ENCODE measurements at regions not wholly inside any gene's neighbourhood (a gene's known extent, or its start where the extent isn't known, plus 50 kb on each side); places are given as distances from the start of the nearest gene placed in this dataset.
"Not testable (repeated sequence)": the region's sequence is repeated elsewhere in the genome, so short reads cannot be mapped to it uniquely, and the experiment has no call there.

DNA sequence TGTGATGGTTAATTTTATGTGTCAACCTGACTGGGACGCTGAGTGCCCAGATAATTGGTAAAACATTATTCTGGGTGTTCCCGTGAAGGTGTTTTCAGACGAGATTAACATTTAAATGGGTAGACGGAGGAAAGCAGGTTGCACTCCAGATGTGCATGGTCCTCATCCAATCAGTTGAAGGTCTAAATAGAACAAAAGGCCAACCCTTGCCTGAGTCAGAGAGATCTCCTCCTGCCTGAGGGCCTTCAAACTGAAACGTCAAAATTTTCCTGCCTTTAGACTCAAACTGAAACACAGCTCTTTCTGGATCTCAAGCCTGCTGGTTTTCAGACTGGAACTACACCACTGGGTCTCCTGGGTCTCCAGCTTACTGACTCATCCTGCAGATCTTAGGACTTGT is 73.5 kb downstream of the NPIPA8 start:
- not testable (repeated sequence) for DNase-seq (ENCODE audit: low read depth)

DNA sequence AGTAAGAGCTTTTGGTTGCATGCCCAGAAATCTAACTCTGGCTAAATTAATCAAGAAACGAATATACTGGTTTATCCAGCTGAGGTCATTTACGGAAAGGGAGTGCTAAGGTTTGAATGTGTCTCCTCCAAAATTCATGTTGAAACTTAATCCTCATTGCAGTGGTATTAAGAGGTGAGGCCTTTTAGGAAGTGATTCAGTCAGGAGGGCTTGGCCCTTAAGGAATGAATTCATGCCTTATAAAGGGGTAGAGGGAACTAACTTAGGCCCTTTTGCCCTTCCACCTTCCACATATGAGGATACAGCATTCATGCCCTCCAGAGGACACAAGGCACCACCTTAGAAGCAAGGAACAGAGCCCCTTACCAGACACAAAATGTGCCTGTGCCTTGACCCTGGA is 74.7 kb downstream of the NPIPA8 start:
- DNase-seq (ENCODE audit: low read depth): not testable (repeated sequence)

DNA sequence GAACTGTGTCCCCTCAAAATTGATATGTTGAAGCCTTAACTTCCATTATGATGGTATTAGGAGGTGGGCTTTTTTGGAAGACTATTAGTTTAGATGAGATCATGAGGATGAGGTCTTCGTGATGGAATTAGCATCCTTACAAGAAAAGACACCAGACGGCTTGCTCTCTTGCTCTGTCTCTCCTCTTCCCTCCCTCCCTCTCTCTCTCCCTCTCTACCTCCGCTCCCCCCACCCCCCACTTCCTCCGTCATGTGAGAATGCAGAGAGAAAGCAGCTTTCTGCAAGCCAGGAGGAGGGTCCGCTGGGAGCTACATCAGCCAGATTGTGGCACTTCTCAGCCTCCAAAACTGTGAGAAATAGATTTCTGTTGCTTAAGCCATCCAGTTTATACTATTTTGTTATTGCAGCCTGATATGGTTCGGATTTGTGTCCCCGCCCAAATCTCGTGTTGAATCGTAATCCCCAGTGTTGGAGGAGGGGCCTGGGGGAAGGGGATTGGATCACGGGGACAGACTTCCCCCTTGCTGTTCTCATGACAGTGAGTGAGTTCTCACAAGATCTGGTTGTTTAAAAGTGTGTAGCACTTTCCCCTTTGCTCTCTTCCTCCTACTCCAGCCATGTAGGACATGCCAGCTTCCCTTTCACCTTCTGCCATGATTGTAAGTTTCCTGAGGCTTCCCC is 76.9 kb downstream of the NPIPA8 start:
- not testable (repeated sequence) for DNase-seq (ENCODE audit: low read depth)

DNA sequence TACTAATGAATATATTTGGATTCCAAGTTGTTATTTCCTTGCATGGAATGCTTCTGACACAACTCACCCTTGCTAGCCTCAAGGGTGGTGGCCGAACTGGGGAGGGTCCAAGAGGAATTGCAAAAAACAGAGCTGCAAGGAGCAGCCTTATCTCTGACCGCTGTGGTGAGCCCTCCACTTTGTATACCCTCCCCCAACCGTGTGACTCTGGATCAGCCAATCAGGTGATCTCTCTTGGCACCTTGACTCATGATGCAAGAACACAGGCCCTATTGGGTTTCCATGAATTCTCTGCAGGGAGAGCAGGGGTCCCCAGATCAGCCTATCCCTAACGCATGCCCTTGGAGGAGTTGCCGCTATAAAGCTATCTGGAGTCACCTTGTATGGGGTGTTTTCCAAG is 83.6 kb downstream of the NPIPA8 start:
- DNase-seq (ENCODE audit: low read depth): not testable (repeated sequence)

DNA sequence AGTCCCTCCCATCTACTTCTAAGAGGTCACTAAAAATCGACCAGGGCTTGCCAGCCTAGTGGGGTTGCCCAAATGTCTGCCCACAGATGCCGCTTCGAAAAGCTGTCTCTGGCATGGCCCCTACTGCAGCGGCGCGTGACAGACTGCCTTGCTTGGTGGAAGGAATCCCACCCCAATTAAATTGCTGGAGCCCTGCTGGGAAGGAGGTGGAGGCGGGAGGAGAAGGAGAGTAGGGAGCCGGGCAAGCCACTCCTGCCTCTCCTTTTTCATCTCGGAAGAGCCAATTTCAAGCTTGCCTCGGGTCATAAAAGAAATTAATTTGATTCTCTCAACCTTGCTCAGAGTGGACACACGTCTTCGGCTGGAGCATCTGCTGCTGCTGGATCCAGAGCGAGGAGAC is 106.0 kb downstream of the NPIPA8 start:
- DNase-seq (ENCODE audit: low read depth): not testable (repeated sequence)

DNA sequence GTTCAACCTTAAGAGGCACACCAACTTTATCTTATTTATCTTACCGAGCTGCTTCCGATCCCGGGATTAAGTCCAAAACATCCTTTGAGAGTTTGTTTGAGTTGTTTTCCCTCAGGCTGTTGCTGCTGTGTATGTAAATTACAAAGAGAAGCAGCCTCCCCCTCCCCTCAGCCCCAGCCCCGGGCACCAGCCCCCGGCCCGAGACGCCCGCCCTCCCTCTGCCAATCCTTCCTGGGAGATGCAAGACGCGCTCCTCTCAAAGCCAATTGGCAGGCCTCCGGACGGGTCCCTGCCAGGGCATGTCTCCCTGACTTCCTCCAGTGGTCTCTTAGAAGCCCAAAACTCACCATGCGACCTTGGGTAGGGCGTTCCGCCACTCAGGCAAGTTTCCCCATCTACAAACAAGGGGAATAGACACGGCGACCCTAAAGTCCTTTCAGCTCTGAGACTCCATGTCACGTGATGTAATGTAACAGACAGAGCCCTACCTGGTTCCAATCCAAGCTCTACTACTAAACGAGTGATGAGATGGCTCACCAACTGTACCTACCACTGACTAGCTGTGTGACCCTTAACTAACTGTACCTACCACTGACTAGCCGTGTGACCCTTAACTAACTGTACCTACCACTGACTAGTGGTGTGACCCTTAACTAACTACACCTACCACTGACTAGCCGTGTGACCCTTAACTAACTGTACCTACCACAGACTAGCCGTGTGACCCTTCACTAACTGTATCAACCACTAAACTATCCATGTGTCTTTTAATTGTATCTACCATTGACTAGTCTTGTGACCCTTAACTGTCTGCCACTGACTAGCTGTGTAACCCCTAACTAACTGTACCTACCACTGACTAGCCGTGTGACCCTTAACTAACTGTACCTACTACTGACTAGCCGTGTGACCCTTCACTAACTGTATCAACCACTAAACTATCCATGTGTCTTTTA is 114.2 kb downstream of the NPIPA8 start:
- DNase-seq (ENCODE audit: low read depth): not testable (repeated sequence)

DNA sequence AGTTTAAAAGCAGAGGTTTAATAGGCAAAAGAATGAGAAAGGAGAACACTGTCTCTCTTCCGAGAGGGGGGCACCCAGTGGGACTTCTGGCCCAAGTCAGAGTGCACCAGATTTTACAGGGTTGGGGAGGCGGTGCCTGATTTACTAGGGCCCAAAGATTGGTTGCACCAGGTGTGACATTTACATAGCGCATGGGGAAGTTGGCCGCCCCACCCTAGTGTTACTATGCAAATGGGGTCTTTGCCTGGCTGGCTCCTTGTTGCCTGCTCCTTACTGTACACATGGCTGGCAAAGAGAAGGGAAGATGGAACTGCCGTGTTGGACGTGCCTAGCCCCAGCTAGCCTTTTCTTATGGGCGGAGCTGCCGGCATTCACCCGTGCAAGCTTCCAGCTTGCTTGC is 118.8 kb downstream of the NPIPA8 start:
- DNase-seq (ENCODE audit: low read depth): not testable (repeated sequence)

DNA sequence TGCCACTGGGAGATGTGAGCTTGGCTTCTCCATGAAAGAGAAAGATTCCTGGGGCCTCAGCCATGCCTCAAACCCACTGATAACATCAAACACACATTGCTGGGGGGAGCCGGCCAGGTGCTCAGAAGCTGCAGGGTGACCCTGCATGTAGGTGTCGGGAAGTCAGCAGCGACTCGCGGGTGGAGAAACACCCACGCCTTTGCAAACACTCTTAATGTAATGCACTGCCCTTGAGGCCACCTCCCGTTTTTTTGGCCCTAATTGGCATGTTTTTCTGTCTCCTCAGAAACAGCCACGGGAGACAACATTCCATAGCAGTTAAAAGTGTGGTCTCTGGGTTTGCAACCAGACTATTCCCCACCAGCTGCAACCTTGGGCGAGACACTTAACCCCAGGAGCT is 119.7 kb downstream of the NPIPA8 start:
- DNase-seq (ENCODE audit: low read depth): not testable (repeated sequence)

DNA sequence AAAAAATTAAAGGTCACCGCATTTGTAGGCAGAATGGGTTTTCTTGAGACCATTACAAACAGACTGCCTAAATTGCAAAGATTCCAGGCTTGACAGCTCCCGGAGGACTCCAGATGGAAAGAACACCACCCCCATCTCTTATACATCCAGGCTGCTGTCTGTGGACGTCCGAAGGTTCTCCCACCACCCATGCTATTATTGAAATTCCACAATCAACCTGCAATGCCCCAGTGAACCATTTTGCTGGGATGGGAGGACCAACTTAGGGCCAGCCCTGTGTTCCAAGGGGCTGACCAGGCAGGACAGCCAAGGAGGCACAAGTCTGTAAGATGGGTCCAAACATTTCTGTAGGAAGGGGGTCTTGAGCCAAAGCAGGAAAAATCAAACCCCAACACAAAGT is 122.7 kb downstream of the NPIPA8 start:
- not testable (repeated sequence) for DNase-seq (ENCODE audit: low read depth)

DNA sequence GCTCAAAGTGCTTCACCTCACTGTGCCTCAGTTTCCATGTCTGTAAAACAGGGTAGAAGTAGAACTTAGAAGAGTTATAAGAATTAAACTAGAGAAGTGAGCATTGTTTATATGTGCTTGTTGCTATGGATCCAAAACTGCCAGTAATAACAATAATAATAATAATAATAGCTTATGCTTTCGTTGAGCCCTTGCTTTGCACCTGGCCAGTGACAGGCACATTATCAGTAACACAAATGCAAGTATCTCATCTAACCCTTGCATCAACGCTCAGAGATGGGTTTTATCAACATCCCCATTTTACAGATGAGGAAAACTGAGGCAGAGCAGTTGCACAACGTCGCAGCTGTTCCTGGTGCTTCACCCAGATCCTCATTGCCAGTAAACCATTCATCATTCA is 125.0 kb downstream of the NPIPA8 start:
- not testable (repeated sequence) for DNase-seq (ENCODE audit: low read depth)

DNA sequence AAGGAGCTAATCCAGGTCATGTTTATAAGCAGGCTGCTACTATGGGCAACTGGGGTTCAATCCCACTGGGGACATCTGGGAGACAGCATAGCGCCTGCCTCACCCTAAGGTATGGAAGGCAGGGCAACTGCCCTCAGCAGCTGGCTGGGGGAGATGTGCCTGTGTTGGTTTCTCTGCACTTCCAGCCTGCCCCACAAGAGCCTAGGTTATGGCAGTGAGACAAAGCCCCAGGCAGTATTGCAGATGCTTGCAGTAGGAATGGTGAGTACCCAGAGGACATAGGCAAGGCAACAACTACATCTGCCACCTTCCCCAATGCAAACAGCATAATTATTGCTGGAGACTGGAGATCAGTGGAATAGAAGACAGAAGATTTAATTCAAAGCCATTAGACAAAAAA is 131.8 kb downstream of the NPIPA8 start:
- not testable (repeated sequence) for DNase-seq (ENCODE audit: low read depth)

DNA sequence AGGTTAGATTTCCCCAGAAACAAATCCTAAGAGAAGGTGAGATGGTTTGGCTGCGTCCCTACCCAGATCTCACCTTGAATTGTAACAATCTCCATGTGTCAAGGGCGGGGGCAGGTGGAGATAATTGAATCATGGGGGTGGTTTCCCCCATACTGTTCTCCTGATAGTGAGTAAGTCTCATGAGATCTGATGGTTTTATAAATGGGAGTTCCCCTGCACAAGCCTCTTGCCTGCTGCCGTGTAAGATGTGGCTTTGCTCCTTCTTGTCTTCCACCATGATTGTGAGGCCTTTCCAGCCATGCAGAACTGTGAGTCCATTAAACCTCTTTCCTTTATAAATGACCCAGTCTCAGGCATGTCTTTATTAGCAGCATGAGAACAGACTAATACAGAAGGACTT is 132.2 kb downstream of the NPIPA8 start:
- not testable (repeated sequence) for DNase-seq (ENCODE audit: low read depth)

DNA sequence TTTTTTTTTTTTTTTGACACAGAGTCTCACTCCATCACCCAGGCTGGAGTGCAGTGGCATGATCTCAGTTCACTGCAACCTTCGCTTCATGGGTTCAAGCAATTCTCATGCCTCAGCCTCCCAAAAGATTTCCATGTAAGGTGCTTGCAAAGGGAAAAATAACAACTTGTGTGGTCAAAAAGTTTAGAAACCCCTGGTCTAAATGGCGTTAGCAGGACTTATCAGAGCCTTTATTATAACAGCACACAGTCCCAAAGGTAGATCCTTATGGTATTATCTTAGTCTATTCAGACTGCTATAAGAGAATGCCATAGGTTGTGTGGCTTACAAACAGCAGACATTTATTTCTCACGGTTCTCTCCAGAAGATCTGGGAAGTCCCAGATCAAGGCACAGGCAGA is 135.0 kb downstream of the NPIPA8 start:
- DNase-seq (ENCODE audit: low read depth): not testable (repeated sequence)

DNA sequence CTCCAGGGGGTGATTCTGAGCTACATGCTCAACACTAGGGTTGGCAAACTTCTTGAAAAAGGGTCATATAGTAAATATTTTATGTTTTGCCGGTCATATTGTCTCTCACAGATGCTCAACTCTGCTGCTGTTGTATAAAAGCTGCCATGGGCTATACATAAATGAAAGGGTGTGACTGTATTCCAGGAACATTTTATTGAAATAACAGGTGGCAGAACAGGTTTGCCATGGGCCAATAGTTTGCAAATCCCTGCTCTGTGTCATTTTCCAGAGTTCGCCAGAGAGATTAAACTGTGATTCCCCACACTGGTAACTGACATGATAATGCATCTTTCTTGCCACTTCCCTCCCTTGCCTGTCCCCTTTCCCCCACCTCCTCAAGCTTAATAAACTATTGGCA is 144.1 kb downstream of the NPIPA8 start:
- not testable (repeated sequence) for DNase-seq (ENCODE audit: low read depth)

DNA sequence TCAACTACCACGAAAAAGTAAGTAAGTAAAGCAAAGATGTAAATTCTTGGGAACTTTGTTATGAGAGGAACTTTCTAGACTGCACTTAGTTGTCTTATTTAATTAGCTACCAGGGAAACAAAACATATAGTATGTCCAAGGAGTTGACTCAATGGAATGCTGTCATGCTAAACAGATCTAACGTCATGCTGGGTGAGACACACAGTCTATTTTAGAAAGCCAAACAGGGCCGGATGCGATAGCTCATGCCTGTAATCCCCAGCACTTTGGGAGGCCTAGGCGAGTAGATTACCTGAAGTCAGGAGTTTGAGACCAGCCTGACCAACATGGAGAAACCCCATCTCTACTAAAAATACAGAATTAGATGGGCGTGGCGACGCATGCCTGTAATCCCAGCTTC is 146.4 kb downstream of the NPIPA8 start:
- not testable (repeated sequence) for DNase-seq (ENCODE audit: low read depth)

DNA sequence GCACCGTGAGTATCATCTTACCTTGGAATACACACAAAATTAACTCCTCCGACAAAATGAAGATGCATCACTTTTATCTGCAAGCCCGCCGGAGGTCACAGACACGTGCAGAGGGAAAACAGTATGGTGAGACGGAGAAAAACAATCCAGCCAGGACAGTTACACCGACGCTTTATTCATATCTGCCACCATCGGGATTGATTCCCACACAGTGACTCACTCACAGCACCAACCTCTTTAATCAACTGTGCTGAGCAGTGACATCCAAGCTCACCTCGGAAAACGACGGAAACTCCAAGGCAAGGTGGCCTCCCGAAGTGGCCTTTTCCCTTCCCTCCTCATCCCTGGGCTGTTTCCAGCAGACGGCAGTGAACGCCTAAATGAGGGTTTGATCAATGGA is 151.8 kb downstream of the NPIPA8 start:
- not testable (repeated sequence) for DNase-seq (ENCODE audit: low read depth)

DNA sequence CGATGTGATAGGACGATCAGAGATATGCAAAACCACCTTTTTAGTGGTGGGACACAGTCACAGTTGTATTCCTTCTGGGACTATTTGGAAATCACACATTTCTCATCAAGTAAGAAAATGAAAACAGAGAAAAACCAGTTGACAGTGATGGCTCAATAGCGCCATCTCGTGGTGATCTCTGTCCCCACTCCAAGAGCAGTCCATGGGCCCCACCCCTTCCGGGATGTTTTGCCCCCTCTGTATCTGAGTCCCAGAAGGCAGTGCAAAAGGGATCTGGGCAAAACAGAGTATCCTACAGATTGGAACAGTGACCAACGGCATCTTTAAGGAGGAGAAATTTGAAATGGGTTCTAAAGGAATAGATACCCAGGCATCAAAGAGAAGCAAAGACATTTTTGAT is 155.5 kb downstream of the NPIPA8 start:
- DNase-seq (ENCODE audit: low read depth): not testable (repeated sequence)

DNA sequence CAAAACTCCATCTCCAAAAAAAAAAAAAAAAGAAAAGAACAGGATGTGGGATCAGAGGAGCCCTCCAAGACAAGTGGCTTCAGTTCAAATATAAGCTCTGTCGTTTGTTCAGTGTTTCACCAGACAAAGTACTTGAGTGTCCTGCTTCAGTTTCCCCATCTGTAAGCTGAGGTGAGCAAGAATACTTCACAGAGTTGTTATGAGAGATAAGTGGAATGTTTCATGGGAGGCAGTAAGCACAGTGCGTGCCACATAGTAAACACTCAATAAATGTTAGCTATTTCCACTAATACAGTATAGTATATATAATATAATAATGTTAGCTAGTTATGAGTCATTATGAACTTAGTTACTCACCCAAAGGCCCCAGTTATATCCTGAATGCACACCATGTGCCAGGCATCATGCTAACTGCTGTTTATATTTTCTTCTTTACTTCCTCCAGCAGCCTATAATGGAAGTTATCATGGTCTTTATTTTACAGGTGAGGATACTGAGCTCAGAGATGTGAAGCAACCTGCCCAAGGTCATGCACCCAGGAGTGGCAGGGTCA is 162.5 kb downstream of the NPIPA8 start:
- not testable (repeated sequence) for DNase-seq (ENCODE audit: low read depth)

DNA sequence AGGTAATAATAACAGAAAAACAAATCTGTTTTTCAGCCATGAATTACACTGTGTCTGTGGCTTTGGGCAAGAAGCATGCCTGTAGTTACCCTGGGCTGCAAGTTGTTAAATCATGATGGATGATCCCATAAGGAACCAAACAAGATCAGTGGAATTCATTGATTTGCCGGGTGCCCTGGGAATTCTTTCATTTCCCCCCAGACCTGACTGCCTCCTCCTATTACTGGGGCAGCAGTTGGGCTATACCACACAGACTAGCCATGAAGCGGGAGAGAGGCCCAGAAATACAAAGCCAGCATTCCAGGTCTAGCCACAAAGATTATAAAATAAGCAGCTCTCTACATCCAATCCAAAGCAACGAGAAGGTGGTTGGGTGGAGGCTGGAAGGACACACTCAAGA is 174.2 kb downstream of the NPIPA8 start:
- not testable (repeated sequence) for DNase-seq (ENCODE audit: low read depth)

DNA sequence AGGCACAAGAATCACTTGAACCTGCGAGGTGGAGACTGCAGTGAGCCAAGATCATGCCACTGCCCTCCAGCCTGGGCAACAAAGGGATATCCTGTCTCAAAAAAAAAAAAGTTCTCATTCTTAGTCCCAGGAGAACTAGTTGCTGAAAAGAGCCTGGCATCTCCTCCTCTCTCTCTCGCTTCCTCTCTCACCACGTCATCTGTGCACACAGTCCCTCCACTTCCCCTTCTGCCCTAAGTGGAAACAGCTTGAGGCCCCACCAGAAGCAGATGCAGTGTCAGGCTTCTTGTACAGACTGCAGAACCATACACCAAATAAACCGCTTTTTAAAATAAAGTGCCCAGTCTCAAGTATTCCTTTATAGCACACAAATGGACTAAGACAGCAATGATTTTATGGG is 175.3 kb downstream of the NPIPA8 start:
- not testable (repeated sequence) for DNase-seq (ENCODE audit: low read depth)

DNA sequence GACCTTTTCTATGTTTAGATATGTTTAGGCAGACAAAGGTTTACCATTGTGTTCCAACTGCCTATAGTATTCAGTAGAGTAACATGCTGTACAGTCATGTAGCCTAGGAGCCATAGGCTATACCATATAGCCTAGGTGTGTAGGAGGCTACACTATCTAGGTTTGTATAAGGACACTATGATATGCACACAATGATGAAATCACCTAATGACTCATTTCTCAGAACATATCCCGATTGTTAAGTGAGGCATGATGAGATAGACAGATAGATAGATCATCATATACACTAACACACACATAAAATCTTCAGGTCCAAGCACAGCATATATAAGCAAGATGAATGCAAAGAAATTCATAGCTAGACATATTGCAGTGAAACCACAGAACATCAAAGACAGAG is 177.4 kb downstream of the NPIPA8 start:
- DNase-seq (ENCODE audit: low read depth): not testable (repeated sequence)

DNA sequence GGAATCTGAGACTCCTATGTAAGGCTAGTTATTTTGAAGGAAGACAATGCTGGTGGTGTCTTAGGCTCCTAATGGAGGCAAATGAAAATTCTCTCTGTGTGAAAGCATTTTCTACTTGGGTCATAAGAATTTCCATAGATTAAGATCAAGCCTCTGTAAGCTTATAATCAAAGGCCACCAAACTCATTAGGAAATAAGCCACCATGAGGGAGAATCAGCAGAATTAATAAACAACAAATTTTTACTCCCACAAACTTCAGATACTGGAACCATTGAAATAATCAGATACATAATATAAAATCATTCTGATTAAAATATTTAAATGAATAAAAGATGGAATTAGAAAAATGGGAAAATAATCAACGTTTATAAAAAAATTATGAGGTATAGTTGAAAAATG is 178.7 kb downstream of the NPIPA8 start:
- DNase-seq (ENCODE audit: low read depth): not testable (repeated sequence)

DNA sequence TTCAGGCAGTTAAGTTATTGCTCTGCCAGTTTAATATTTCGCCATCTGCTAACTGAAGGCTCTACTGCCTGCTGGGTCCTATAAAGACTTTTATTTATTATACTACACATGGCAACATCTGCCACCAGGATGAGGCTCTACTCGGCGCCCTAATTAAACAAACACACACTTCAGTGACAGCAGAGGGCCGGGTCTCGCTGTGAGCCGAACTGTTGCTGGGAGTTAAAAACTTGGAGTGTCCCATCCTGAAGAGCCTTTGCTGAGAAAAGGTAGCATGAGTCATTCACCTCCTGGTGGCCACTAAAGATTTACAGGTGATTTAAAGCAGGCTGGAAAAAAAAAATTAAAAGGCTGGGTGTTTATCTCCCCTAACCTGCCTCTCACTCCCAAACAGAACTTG is 183.7 kb downstream of the NPIPA8 start:
- DNase-seq (ENCODE audit: low read depth): not testable (repeated sequence)

Measured in amniotic epithelial cell (primary cell).